ENCODE measurements at regions not wholly inside any gene's neighbourhood (a gene's known extent, or its start where the extent isn't known, plus 50 kb on each side); places are given as distances from the start of the nearest gene placed in this dataset.

DNA sequence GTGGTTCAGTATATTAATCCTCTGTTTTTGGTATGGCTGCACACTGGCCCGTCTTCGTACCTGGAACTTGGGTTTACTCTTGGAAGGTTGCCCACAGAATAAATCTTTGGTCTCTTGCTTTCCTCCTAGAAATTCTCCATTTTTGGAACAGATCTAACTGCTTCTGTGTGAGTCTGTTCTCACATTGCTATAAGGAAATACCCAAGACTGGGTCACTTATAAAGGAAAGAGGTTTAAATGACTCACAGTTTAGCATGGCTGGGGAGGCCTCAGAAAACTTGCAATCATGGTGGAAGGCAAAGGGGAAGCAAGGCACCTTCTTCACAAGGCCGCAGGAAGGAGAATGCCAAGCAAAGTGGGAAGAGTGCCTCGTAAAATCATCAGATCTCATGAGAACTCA, 407.8 kb upstream of the PDE3A start:
- Mint-ChIP-seq H3K27me3 (no peaks in the 10 kb centered on the region), H3K9me3 (no peaks in the 10 kb centered on the region), H3K4me1 (no peaks in the 10 kb centered on the region), H3K36me3 (no peaks in the 10 kb centered on the region), H3K27ac (no peak overlapping the region), H3K4me3 (no peak overlapping the region)
- Histone ChIP-seq H3K27ac (ENCODE audit: low read depth, low read length) (no peak overlapping the region), H3K27me3 (ENCODE audit: insufficient read depth, low read length) (no peaks in the 10 kb centered on the region), H3K4me3 (ENCODE audit: low read length in 2 of 2) (no peak overlapping the region), H3K4me1 (ENCODE audit: insufficient read depth, low read length) (no peaks in the 10 kb centered on the region), H3K36me3 (ENCODE audit: insufficient read depth, low read length) (no peaks in the 10 kb centered on the region), H3K9me3 (ENCODE audit: control insufficient read depth in 1 of 2, low read length in 2 of 2) (no peaks in the 10 kb centered on the region)
- DNase-seq, result no peak
- POLR2A ChIA-PET (ENCODE audit: partially characterized antibody), result no interaction called here
- CTCF ChIA-PET (ENCODE audit: partially characterized antibody), result no interaction called here
- intact Hi-C loops (cut with micrococcal nuclease), result no loop called here

DNA sequence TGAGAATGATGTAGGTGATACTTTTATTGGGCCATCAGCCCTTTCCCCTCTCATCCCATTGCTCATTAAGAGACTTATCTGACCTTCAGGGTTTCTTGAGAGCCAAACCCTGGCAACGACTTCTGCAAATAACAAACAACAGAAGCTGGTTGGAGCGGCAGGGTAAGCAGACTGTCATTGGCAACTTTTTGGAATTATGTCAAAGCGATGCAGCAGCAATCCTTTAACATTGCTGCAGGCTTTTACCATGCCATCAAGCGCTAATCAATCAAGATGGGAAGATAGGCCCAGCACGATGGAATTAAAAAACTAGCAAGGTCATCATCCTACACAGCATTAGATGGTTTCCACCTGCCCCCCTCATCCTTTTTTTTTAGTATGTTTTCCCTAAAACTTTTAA, 406.1 kb upstream of the PDE3A start:
- no peaks in the 10 kb centered on the region for H3K36me3 Mint-ChIP-seq
- Histone ChIP-seq H3K36me3 (ENCODE audit: insufficient read depth, low read length) (no peaks in the 10 kb centered on the region), H3K27me3 (ENCODE audit: insufficient read depth, low read length) (no peaks in the 10 kb centered on the region), H3K9me3 (ENCODE audit: control insufficient read depth in 1 of 2, low read length in 2 of 2) (no peaks in the 10 kb centered on the region), H3K4me1 (ENCODE audit: insufficient read depth, low read length) (no peaks in the 10 kb centered on the region), H3K4me3 (ENCODE audit: low read length in 2 of 2) (no peak overlapping the region), H3K27ac (ENCODE audit: low read depth, low read length) (no peak overlapping the region)
- H3K4me1 Mint-ChIP-seq, result no peaks in the 10 kb centered on the region
- H3K27me3 Mint-ChIP-seq, result no peaks in the 10 kb centered on the region
- H3K27ac Mint-ChIP-seq, result no peak overlapping the region
- H3K4me3 Mint-ChIP-seq, result no peak overlapping the region
- ChIA-PET CTCF (ENCODE audit: partially characterized antibody) (no interaction called here), POLR2A (ENCODE audit: partially characterized antibody) (no interaction called here)
- H3K9me3 Mint-ChIP-seq, result peaks cover 0 to 4% (median 0%) of the 10 kb centered on the region in 8 donors
- intact Hi-C loops (cut with micrococcal nuclease), result no loop called here
- DNase-seq, result no peak

DNA sequence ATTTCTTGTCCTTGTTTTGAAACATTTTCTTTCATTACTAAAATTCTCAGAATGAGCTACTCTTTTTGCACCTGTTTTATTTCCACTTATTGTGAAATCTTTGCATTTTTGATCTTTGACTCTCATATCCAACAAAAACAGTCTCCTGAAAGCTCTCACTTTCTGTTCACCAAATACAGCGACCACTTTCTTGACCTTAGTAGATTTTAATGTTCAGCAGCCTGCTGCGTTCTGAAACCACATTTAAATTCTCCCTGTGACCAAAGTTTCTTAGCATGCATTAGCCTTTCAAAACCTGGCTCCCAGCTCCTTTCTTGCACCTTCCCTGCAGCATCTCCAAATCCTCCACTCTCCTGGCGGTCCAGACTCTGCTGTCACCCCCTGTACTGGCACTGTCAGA, 404.4 kb upstream of the PDE3A start:
- Histone ChIP-seq H3K4me1 (ENCODE audit: insufficient read depth, low read length) (no peaks in the 10 kb centered on the region), H3K4me3 (ENCODE audit: low read length in 2 of 2) (no peak overlapping the region), H3K27ac (ENCODE audit: low read depth, low read length) (no peak overlapping the region), H3K9me3 (ENCODE audit: control insufficient read depth in 1 of 2, low read length in 2 of 2) (no peaks in the 10 kb centered on the region), H3K27me3 (ENCODE audit: insufficient read depth, low read length) (no peaks in the 10 kb centered on the region), H3K36me3 (ENCODE audit: insufficient read depth, low read length) (no peaks in the 10 kb centered on the region)
- H3K9me3 Mint-ChIP-seq, result peaks cover 0 to 6% (median 0%) of the 10 kb centered on the region in 8 donors
- no peak for DNase-seq
- H3K4me1 Mint-ChIP-seq, result no peaks in the 10 kb centered on the region
- no peak overlapping the region for H3K4me3 Mint-ChIP-seq
- H3K36me3 Mint-ChIP-seq, result no peaks in the 10 kb centered on the region
- no peaks in the 10 kb centered on the region for H3K27me3 Mint-ChIP-seq
- H3K27ac Mint-ChIP-seq, result no peak overlapping the region
- ChIA-PET CTCF (ENCODE audit: partially characterized antibody) (interaction anchor here (1.0 kb wide), 1 partner anchor 91 kb away, joined by 5 read pairs; no protein-coding TSS in a partner anchor), POLR2A (ENCODE audit: partially characterized antibody) (no interaction called here)
- intact Hi-C loops (cut with micrococcal nuclease), result no loop called here

DNA sequence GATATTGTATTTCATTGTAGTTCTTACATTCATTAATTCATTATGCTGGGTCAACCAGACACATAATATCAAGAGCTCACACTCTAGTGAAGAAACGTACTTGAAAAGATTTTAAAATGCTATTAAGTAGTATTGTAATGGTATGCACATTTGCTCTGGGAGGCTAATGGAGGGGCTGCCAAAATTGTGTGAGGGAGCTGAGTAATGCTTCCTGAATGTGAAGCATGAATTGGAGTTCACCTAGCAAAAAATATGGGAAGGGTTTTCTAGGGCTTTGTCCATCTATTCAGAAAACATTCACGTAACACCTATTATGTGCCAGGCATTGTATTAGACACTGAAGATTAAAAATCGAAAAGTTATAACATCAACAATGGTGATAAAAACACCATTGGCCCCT, 403.8 kb upstream of the PDE3A start:
- Histone ChIP-seq H3K4me3 (ENCODE audit: low read length in 2 of 2) (no peak overlapping the region), H3K27me3 (ENCODE audit: insufficient read depth, low read length) (no peaks in the 10 kb centered on the region), H3K4me1 (ENCODE audit: insufficient read depth, low read length) (no peaks in the 10 kb centered on the region), H3K9me3 (ENCODE audit: control insufficient read depth in 1 of 2, low read length in 2 of 2) (no peaks in the 10 kb centered on the region), H3K27ac (ENCODE audit: low read depth, low read length) (no peak overlapping the region), H3K36me3 (ENCODE audit: insufficient read depth, low read length) (no peaks in the 10 kb centered on the region)
- Mint-ChIP-seq H3K4me3 (no peak overlapping the region), H3K27ac (no peak overlapping the region), H3K27me3 (no peaks in the 10 kb centered on the region), H3K36me3 (no peaks in the 10 kb centered on the region), H3K9me3 (peaks cover 0 to 6% (median 0%) of the 10 kb centered on the region in 8 donors), H3K4me1 (no peaks in the 10 kb centered on the region)
- intact Hi-C loops (cut with micrococcal nuclease), result no loop called here
- DNase-seq, result no peak
- POLR2A ChIA-PET (ENCODE audit: partially characterized antibody), result no interaction called here
- CTCF ChIA-PET (ENCODE audit: partially characterized antibody), result no interaction called here

DNA sequence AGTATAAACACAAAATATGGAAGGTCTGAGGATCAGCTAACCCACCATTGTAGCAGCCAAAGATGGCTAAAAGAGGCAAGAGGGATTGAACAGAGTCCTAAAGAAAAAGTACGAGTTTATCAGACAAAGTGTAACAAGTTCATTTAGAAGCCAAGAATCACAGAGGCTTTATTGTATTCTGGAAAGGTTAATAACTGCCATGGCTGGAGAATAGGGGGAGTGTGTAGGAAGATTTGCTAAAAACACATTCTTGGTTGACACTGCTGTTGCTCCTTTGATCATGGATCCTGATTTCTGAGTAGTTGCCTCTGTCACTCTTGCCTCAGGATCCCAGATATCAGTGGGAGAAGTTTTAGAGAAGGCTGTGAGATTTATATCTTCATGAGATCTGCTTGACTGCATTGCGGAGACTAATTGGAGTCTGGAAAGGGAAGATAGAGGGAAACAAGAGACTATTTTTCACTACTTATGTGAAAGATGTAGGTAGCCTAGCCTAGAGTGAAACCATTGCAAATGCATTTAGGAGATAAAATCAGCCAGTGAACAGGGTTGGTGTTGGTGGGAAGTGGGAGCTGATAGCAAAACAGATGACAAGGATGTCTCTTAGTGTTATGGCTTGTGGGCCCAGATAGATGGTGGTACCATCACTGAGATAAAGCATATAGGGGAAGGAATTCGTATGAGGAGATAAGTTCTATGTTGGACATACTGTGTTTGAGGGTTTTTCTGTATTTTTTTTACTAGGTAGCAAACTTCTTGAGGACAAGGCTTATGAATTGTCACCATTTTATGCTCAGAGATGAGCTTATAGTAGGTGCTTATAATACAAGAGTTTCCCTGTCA, 402.9 kb upstream of the PDE3A start:
- Mint-ChIP-seq H3K9me3 (peaks cover 0 to 6% (median 0%) of the 10 kb centered on the region in 8 donors), H3K4me3 (no peak overlapping the region), H3K4me1 (no peaks in the 10 kb centered on the region), H3K27ac (no peak overlapping the region), H3K27me3 (no peaks in the 10 kb centered on the region), H3K36me3 (no peaks in the 10 kb centered on the region)
- Histone ChIP-seq H3K4me3 (ENCODE audit: low read length in 2 of 2) (no peak overlapping the region), H3K36me3 (ENCODE audit: insufficient read depth, low read length) (no peaks in the 10 kb centered on the region), H3K9me3 (ENCODE audit: control insufficient read depth in 1 of 2, low read length in 2 of 2) (no peaks in the 10 kb centered on the region), H3K4me1 (ENCODE audit: insufficient read depth, low read length) (no peaks in the 10 kb centered on the region), H3K27me3 (ENCODE audit: insufficient read depth, low read length) (no peaks in the 10 kb centered on the region), H3K27ac (ENCODE audit: low read depth, low read length) (no peak overlapping the region)
- ChIA-PET POLR2A (ENCODE audit: partially characterized antibody) (no interaction called here), CTCF (ENCODE audit: partially characterized antibody) (no interaction called here)
- intact Hi-C loops (cut with micrococcal nuclease), result no loop called here
- DNase-seq, result no peak

DNA sequence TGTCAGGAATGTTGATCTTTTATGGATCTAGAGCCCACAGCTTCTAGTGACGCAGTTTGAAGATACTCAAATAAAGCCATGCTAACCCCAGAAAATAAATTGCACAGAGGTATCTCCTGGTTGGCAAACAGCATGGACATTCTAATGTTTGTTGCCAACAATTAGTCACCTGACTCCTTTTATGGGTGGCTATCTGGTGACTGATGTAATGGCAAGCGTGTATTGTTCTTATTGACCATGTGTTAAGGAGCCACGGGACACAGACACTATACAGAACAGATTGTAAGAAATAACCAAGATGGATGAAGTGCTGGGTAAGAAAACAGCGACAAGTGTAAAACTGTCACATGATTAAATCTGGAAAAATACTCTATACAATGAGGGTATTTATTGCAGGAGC, 401.3 kb upstream of the PDE3A start:
- Mint-ChIP-seq H3K4me1 (no peaks in the 10 kb centered on the region), H3K4me3 (no peak overlapping the region), H3K27me3 (no peaks in the 10 kb centered on the region), H3K9me3 (peaks cover 0 to 6% (median 0%) of the 10 kb centered on the region in 8 donors), H3K36me3 (no peaks in the 10 kb centered on the region), H3K27ac (no peak overlapping the region)
- ChIA-PET CTCF (ENCODE audit: partially characterized antibody) (no interaction called here), POLR2A (ENCODE audit: partially characterized antibody) (no interaction called here)
- intact Hi-C loops (cut with micrococcal nuclease), result no loop called here
- Histone ChIP-seq H3K4me3 (ENCODE audit: low read length in 2 of 2) (no peak overlapping the region), H3K36me3 (ENCODE audit: insufficient read depth, low read length) (no peaks in the 10 kb centered on the region), H3K27ac (ENCODE audit: low read depth, low read length) (no peak overlapping the region), H3K9me3 (ENCODE audit: control insufficient read depth in 1 of 2, low read length in 2 of 2) (no peaks in the 10 kb centered on the region), H3K4me1 (ENCODE audit: insufficient read depth, low read length) (no peaks in the 10 kb centered on the region), H3K27me3 (ENCODE audit: insufficient read depth, low read length) (no peaks in the 10 kb centered on the region)
- DNase-seq, result no peak

DNA sequence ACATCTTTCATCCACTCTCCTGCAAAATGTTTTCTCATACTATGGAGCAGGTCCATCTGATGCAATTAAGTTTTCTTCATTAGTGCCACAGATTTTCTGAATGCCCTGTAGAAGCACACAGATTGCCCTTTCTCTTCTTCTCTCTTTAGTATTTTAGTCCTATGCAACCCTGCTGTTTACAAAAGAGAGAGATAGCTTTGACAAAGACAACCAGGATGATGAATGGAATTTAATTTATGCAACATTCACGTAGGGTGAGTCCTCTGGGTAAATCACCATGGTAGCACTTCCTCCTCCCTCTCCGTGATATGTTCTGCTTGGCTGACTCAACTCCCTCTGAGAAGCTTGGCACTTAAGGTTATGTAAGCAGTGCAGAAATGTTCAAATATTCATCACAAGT, 400.9 kb upstream of the PDE3A start:
- no peaks in the 10 kb centered on the region for H3K4me1 ChIP-seq (ENCODE audit: insufficient read depth, low read length)
- no peaks in the 10 kb centered on the region for H3K36me3 Mint-ChIP-seq
- CTCF ChIA-PET (ENCODE audit: partially characterized antibody), result no interaction called here
- peak overlapping the region in 1 of 7 donors; percentile 0 for H3K27ac Mint-ChIP-seq
- H3K36me3 ChIP-seq (ENCODE audit: insufficient read depth, low read length), result no peaks in the 10 kb centered on the region
- peaks cover 0 to 6% (median 0%) of the 10 kb centered on the region in 8 donors for H3K9me3 Mint-ChIP-seq
- H3K4me1 Mint-ChIP-seq, result no peaks in the 10 kb centered on the region
- no peaks in the 10 kb centered on the region for H3K27me3 Mint-ChIP-seq
- no peaks in the 10 kb centered on the region for H3K27me3 ChIP-seq (ENCODE audit: insufficient read depth, low read length)
- POLR2A ChIA-PET (ENCODE audit: partially characterized antibody), result no interaction called here
- DNase-seq, result no peak
- no peak overlapping the region for H3K4me3 ChIP-seq (ENCODE audit: low read length in 2 of 2)
- intact Hi-C loops (cut with micrococcal nuclease), result no loop called here
- H3K4me3 Mint-ChIP-seq, result no peak overlapping the region
- no peaks in the 10 kb centered on the region for H3K9me3 ChIP-seq (ENCODE audit: control insufficient read depth in 1 of 2, low read length in 2 of 2)
- H3K27ac ChIP-seq (ENCODE audit: low read depth, low read length), result no peak overlapping the region

Data from CD4-positive, alpha-beta memory T cell (primary cell).